Lower leg skin (tissue), 3 donors: ENCODE measurements at regions not wholly inside any gene's neighbourhood (a gene's known extent, or its start where the extent isn't known, plus 50 kb on each side); places are given as distances from the start of the nearest gene placed in this dataset.

Experiments
- POLR2A ChIP-seq, 2 donors: fragments of 450-650 bp; IDR thresholded peaks; one replicate each; pipeline ENCODE4 v1.6.1; 2016 to 2017; ENCODE audit warnings: antibody characterized with exemption in 2 of 2, mild to moderate bottlenecking in 1 of 2, moderate library complexity in 1 of 2
- TF ChIP-seq, protein P1 (sequence below), 3 donors: fragments of 450-650 bp; IDR thresholded peaks; one replicate each; pipeline ENCODE4 v1.5.1; 2016; ENCODE audit warnings: antibody characterized with exemption in 3 of 3, mild to moderate bottlenecking in 3 of 3, moderate library complexity in 2 of 3

DNA sequence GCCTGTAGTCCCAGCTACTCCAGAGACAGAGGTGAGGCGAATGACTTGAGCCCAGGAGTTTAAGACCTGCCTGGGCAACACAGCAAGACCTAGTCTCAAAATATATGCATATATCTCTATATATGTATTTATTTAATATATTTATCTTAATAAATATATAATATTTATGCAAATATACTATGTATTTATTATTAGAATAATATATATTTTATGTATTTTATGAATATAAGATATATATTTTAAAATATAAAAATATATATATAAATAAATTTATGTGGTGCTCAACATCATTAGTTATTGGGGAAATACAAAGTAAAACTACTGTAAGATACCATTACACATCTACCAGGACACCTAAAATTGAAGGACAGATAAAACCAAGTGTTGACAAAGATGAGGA is 58.1 kb upstream of the IPO5 start:
- TF ChIP-seq POLR2A (IDR thresholded peaks at IDR 0.05): no peak
- TF ChIP-seq, protein P1, sequence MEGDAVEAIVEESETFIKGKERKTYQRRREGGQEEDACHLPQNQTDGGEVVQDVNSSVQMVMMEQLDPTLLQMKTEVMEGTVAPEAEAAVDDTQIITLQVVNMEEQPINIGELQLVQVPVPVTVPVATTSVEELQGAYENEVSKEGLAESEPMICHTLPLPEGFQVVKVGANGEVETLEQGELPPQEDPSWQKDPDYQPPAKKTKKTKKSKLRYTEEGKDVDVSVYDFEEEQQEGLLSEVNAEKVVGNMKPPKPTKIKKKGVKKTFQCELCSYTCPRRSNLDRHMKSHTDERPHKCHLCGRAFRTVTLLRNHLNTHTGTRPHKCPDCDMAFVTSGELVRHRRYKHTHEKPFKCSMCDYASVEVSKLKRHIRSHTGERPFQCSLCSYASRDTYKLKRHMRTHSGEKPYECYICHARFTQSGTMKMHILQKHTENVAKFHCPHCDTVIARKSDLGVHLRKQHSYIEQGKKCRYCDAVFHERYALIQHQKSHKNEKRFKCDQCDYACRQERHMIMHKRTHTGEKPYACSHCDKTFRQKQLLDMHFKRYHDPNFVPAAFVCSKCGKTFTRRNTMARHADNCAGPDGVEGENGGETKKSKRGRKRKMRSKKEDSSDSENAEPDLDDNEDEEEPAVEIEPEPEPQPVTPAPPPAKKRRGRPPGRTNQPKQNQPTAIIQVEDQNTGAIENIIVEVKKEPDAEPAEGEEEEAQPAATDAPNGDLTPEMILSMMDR (IDR thresholded peaks at IDR 0.05): no peak
